ENCODE measurements at regions not wholly inside any gene's neighbourhood (a gene's known extent, or its start where the extent isn't known, plus 50 kb on each side); places are given as distances from the start of the nearest gene placed in this dataset.

- Histone ChIP-seq H3F3A (ENCODE audit: insufficient read depth, low read length, poor library complexity, severe bottlenecking) (no peaks in the 10 kb centered on the region), H2AFZ (ENCODE audit: low read depth, low read length) (no peak overlapping the region)
- TF ChIP-seq TAF1 (IDR thresholded peaks at IDR 0.05; ENCODE audit: low read depth) (no peak), EP300 (conservative IDR thresholded peaks at IDR 0.05; ENCODE audit: poor library complexity, severe bottlenecking) (no peak), EZH2 (IDR thresholded peaks at IDR 0.05; ENCODE audit: borderline replicate concordance, insufficient read depth, low read length, poor library complexity, severe bottlenecking) (no peak), SMC3 (conservative IDR thresholded peaks at IDR 0.05; ENCODE audit: poor library complexity) (no peak), MXI1 (conservative IDR thresholded peaks at IDR 0.05; ENCODE audit: poor library complexity, severe bottlenecking) (no peak), POLR2AphosphoS5 (IDR thresholded peaks at IDR 0.05) (no peak), RAD21 (conservative IDR thresholded peaks at IDR 0.05) (no peak)
- TF ChIP-seq, protein P1, sequence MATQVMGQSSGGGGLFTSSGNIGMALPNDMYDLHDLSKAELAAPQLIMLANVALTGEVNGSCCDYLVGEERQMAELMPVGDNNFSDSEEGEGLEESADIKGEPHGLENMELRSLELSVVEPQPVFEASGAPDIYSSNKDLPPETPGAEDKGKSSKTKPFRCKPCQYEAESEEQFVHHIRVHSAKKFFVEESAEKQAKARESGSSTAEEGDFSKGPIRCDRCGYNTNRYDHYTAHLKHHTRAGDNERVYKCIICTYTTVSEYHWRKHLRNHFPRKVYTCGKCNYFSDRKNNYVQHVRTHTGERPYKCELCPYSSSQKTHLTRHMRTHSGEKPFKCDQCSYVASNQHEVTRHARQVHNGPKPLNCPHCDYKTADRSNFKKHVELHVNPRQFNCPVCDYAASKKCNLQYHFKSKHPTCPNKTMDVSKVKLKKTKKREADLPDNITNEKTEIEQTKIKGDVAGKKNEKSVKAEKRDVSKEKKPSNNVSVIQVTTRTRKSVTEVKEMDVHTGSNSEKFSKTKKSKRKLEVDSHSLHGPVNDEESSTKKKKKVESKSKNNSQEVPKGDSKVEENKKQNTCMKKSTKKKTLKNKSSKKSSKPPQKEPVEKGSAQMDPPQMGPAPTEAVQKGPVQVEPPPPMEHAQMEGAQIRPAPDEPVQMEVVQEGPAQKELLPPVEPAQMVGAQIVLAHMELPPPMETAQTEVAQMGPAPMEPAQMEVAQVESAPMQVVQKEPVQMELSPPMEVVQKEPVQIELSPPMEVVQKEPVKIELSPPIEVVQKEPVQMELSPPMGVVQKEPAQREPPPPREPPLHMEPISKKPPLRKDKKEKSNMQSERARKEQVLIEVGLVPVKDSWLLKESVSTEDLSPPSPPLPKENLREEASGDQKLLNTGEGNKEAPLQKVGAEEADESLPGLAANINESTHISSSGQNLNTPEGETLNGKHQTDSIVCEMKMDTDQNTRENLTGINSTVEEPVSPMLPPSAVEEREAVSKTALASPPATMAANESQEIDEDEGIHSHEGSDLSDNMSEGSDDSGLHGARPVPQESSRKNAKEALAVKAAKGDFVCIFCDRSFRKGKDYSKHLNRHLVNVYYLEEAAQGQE (IDR thresholded peaks at IDR 0.05; ENCODE audit: borderline replicate concordance): no peak
- TF ChIP-seq, protein P2, sequence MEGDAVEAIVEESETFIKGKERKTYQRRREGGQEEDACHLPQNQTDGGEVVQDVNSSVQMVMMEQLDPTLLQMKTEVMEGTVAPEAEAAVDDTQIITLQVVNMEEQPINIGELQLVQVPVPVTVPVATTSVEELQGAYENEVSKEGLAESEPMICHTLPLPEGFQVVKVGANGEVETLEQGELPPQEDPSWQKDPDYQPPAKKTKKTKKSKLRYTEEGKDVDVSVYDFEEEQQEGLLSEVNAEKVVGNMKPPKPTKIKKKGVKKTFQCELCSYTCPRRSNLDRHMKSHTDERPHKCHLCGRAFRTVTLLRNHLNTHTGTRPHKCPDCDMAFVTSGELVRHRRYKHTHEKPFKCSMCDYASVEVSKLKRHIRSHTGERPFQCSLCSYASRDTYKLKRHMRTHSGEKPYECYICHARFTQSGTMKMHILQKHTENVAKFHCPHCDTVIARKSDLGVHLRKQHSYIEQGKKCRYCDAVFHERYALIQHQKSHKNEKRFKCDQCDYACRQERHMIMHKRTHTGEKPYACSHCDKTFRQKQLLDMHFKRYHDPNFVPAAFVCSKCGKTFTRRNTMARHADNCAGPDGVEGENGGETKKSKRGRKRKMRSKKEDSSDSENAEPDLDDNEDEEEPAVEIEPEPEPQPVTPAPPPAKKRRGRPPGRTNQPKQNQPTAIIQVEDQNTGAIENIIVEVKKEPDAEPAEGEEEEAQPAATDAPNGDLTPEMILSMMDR (IDR thresholded peaks at IDR 0.05; ENCODE audit: poor library complexity, severe bottlenecking): no peak
These were observed 266.6 kb upstream of the PHYHIPL start for GRCh38 chr10:58909881-58910280.

GRCh38 chr10:58913717-58914116 is 262.7 kb upstream of the PHYHIPL start:
- no peaks in the 10 kb centered on the region for H3F3A ChIP-seq (ENCODE audit: insufficient read depth, low read length, poor library complexity, severe bottlenecking)
- TF ChIP-seq RAD21 (conservative IDR thresholded peaks at IDR 0.05) (no peak), TAF1 (IDR thresholded peaks at IDR 0.05; ENCODE audit: low read depth) (no peak), EZH2 (IDR thresholded peaks at IDR 0.05; ENCODE audit: borderline replicate concordance, insufficient read depth, low read length, poor library complexity, severe bottlenecking) (no peak), POLR2AphosphoS5 (IDR thresholded peaks at IDR 0.05) (no peak), EP300 (conservative IDR thresholded peaks at IDR 0.05; ENCODE audit: poor library complexity, severe bottlenecking) (no peak), SMC3 (conservative IDR thresholded peaks at IDR 0.05; ENCODE audit: poor library complexity) (no peak)
- TF ChIP-seq, protein P2 (IDR thresholded peaks at IDR 0.05; ENCODE audit: poor library complexity, severe bottlenecking): no peak
- TF ChIP-seq, protein P1 (IDR thresholded peaks at IDR 0.05; ENCODE audit: borderline replicate concordance): no peak
- no peaks in the 10 kb centered on the region for H3K9me2 ChIP-seq (ENCODE audit: insufficient read depth, low read length)
- H3K9ac ChIP-seq (ENCODE audit: low read length): no peak overlapping the region
- no peaks in the 10 kb centered on the region for H4K20me1 ChIP-seq (ENCODE audit: insufficient read depth)
- H3K4me2 ChIP-seq (ENCODE audit: low read length): no peak overlapping the region
- H3K9me3 ChIP-seq (ENCODE audit: low read length): no peaks in the 10 kb centered on the region
- H3K27ac ChIP-seq (ENCODE audit: low read length): no peak overlapping the region
- H3K36me3 ChIP-seq (ENCODE audit: insufficient read depth, low read length): no peaks in the 10 kb centered on the region
- no peaks in the 10 kb centered on the region for H3K27me3 ChIP-seq (ENCODE audit: insufficient read depth, low read depth, low read length)
- H2AFZ ChIP-seq (ENCODE audit: low read depth, low read length): no peak overlapping the region
- H3K4me3 ChIP-seq (ENCODE audit: low read length): no peak overlapping the region
- no peaks in the 10 kb centered on the region for H3K79me2 ChIP-seq (replicated peaks; ENCODE audit: insufficient read depth, low read length)

More at GRCh38 chr10:58909881-58910280, 266.6 kb upstream of the PHYHIPL start:
- Histone ChIP-seq H3K9me3 (ENCODE audit: low read length) (no peaks in the 10 kb centered on the region), H3K27ac (ENCODE audit: low read length) (no peak overlapping the region), H3K4me2 (ENCODE audit: low read length) (no peak overlapping the region), H3K4me3 (ENCODE audit: low read length) (no peak overlapping the region), H3K27me3 (ENCODE audit: insufficient read depth, low read depth, low read length) (no peaks in the 10 kb centered on the region), H3K9ac (ENCODE audit: low read length) (no peak overlapping the region), H4K20me1 (ENCODE audit: insufficient read depth) (no peaks in the 10 kb centered on the region), H3K79me2 (replicated peaks; ENCODE audit: insufficient read depth, low read length) (no peaks in the 10 kb centered on the region), H3K36me3 (ENCODE audit: insufficient read depth, low read length) (no peaks in the 10 kb centered on the region), H3K9me2 (ENCODE audit: insufficient read depth, low read length) (no peaks in the 10 kb centered on the region)
